HCT116 (cell line): ENCODE measurements at regions not wholly inside any gene's neighbourhood (a gene's known extent, or its start where the extent isn't known, plus 50 kb on each side); places are given as distances from the start of the nearest gene placed in this dataset.

ENCODE experiments used
- ATAC-seq: fragments of 200-7000 bp; cut with Tn5 transposase; 2 replicates; pipeline ENCODE4 v1.9.1; 2020; ENCODE audit warnings: mild to moderate bottlenecking, moderate library complexity
- BruUV-seq: library from RNA; stranded (reverse); fragments of 400-500 nt; replicated peaks from 2 replicates; lab custom pipeline; 2021; lab: Mats Ljungman, UMichigan
- CTCF ChIA-PET: fragments of 300-600 bp; sonication (Branson Sonifier 250); formaldehyde crosslinking; loops from one replicate; lab custom pipeline; 2021; ENCODE audit warnings: antibody characterized with exemption; lab: Charles Lee
- POLR2A ChIA-PET: fragments of 300-600, 350-600 bp; sonication (Branson Sonifier 250); formaldehyde crosslinking; loops from one replicate; lab custom pipeline; 2021; ENCODE audit warnings: antibody characterized with exemption; lab: Charles Lee
- RAD21 ChIA-PET, 2 experiments: fragments of 300-600 bp; sonication (Branson Sonifier 250); formaldehyde crosslinking; loops; one replicate each; lab custom pipeline; 2023; ENCODE audit warnings: low total read pairs in 2 of 2; ENCODE audit not compliant: uncharacterized antibody in 2 of 2, unreplicated experiment in 2 of 2, low non-redundant PET in 1 of 2; lab: Charles Lee
- DNase-seq: peaks from one replicate; pipeline ENCODE4 v3.0.0-alpha.2; 2010; ENCODE audit warnings: low read depth, low spot score
- H2AFZ ChIP-seq: fragments of 200-600 bp; shearing (Covaris generic), sonication (generic); 2 replicates; pipeline ENCODE4 v1.6.1; 2017; ENCODE audit warnings: low read depth, mixed run types, mixed read lengths, antibody characterized with exemption, low read length; ENCODE audit not compliant: poor library complexity, severe bottlenecking
- H3K27ac ChIP-seq: 2 replicates; pipeline ENCODE4 v1.5.1; 2012; ENCODE audit warnings: low read depth, low read length
- H3K27me3 ChIP-seq: fragments of 200-600 bp; sonication (generic); 2 replicates; pipeline ENCODE4 v1.6.1; 2016; ENCODE audit warnings: mixed run types, low read length, mixed read lengths; ENCODE audit not compliant: insufficient read depth
- H3K36me3 ChIP-seq, 2 experiments: fragments of 200-500 bp in 1 of 2; fragments of 200-600 bp in 1 of 2; sonication (Bioruptor generic) in 1 of 2; sonication (generic) in 1 of 2; 2 replicates each; pipeline versions ENCODE4 v1.5.1 to v1.6.1; 2014 to 2016; ENCODE audit warnings: low read length in 2 of 2, inconsistent platforms in 1 of 2, mixed read lengths in 1 of 2, mixed run types in 1 of 2; ENCODE audit not compliant: insufficient read depth in 2 of 2, control insufficient read depth in 1 of 2
- H3K4me1 ChIP-seq, 2 experiments: fragments of 200-600 bp in 1 of 2; sonication (generic) in 1 of 2; 2 replicates each; pipeline versions ENCODE4 v1.5.1 to v1.6.1; 2012 to 2017; ENCODE audit warnings: low read length in 2 of 2, inconsistent platforms in 1 of 2, mild to moderate bottlenecking in 1 of 2, mixed read lengths in 1 of 2, mixed run types in 1 of 2, moderate library complexity in 1 of 2; ENCODE audit not compliant: insufficient read depth in 2 of 2, control insufficient read depth in 1 of 2
- H3K4me2 ChIP-seq: fragments of 200-600 bp; sonication (generic); 2 replicates; pipeline ENCODE4 v1.6.1; 2017; ENCODE audit warnings: mixed run types, low read length, mixed read lengths
- H3K4me3 ChIP-seq, 2 experiments: fragments of 200-600 bp in 1 of 2; sonication (generic) in 1 of 2; replicated peaks in 1 of 2; 2 replicates each; pipeline ENCODE4 v1.5.1; 2011 to 2016; ENCODE audit warnings: low read length in 2 of 2, control low read depth in 1 of 2, low read depth in 1 of 2, mild to moderate bottlenecking in 1 of 2, mixed read lengths in 1 of 2, mixed run types in 1 of 2
- H3K79me2 ChIP-seq: fragments of 200-600 bp; sonication (generic); 2 replicates; pipeline ENCODE4 v1.6.1; 2017; ENCODE audit warnings: mild to moderate bottlenecking, mixed run types, low read length, moderate library complexity, mixed read lengths; ENCODE audit not compliant: insufficient read depth
- H3K9ac ChIP-seq: fragments of 200-600 bp; sonication (generic); 2 replicates; pipeline ENCODE4 v1.6.1; 2016; ENCODE audit warnings: low read length, mixed read lengths
- H3K9me2 ChIP-seq: fragments of 200-600 bp; sonication (generic), shearing (Covaris generic); 2 replicates; pipeline ENCODE4 v1.6.1; 2017; ENCODE audit warnings: mixed run types, mild to moderate bottlenecking, moderate library complexity; ENCODE audit not compliant: insufficient read depth
- H3K9me3 ChIP-seq, 2 experiments: fragments of 200-500 bp in 1 of 2; fragments of 200-600 bp in 1 of 2; sonication (Bioruptor generic) in 1 of 2; sonication (generic) in 1 of 2; 2 replicates each; pipeline ENCODE4 v1.6.1; 2014 to 2017; ENCODE audit warnings: low read length in 2 of 2, mixed read lengths in 2 of 2, inconsistent platforms in 1 of 2, low read depth in 1 of 2, mild to moderate bottlenecking in 1 of 2, mixed run types in 1 of 2, moderate library complexity in 1 of 2; ENCODE audit not compliant: control insufficient read depth in 1 of 2, insufficient read depth in 1 of 2
- H4K20me1 ChIP-seq: fragments of 200-600 bp; sonication (generic), shearing (Covaris generic); 2 replicates; pipeline ENCODE4 v1.6.1; 2017; ENCODE audit warnings: mixed run types, mild to moderate bottlenecking, moderate library complexity; ENCODE audit not compliant: insufficient read depth
- CBX3 ChIP-seq: IDR thresholded peaks from 2 replicates; pipeline ENCODE4 v1.6.1; 2012; ENCODE audit warnings: low read depth
- EGR1 ChIP-seq: IDR thresholded peaks from 2 replicates; pipeline ENCODE4 v1.6.1; 2012; ENCODE audit warnings: low read depth
- ELF1 ChIP-seq: IDR thresholded peaks from 2 replicates; pipeline ENCODE4 v1.6.1; 2012; ENCODE audit warnings: low read depth, borderline replicate concordance
- EZH2 ChIP-seq: fragments of 200-600 bp; sonication (generic); IDR thresholded peaks from 2 replicates; pipeline ENCODE4 v1.6.1; 2017; ENCODE audit warnings: antibody characterized with exemption, mixed run types
- FOSL1 ChIP-seq: IDR thresholded peaks from 2 replicates; pipeline ENCODE4 v1.6.1; 2012; ENCODE audit warnings: low read depth
- JUND ChIP-seq: IDR thresholded peaks from 2 replicates; pipeline ENCODE4 v1.6.1; 2012
- SIN3A ChIP-seq: IDR thresholded peaks from 2 replicates; pipeline ENCODE4 v1.6.1; 2012; ENCODE audit warnings: low read depth
- SP1 ChIP-seq: IDR thresholded peaks from 2 replicates; pipeline ENCODE4 v1.6.1; 2012; ENCODE audit warnings: low read depth
- SRF ChIP-seq: IDR thresholded peaks from 2 replicates; pipeline ENCODE4 v1.6.1; 2012; ENCODE audit warnings: low read depth
- ZNF274 ChIP-seq: fragments of 200-500 bp; sonication (Bioruptor generic); IDR thresholded peaks from 2 replicates; pipeline ENCODE4 v1.6.1; 2014; ENCODE audit warnings: mild to moderate bottlenecking, low read depth, low read length, inconsistent platforms
- intact Hi-C: fragments of 100-400 bp; cut with micrococcal nuclease; formaldehyde crosslinking; loops from 2 replicates; pipeline ENCODE4 v1.10.0; 2022
- TF ChIP-seq, protein P1 (sequence below): IDR thresholded peaks from 2 replicates; pipeline ENCODE4 v1.6.1; 2012
- TF ChIP-seq, protein P2 (sequence below): IDR thresholded peaks from 2 replicates; pipeline ENCODE4 v1.6.1; 2012

DNA sequence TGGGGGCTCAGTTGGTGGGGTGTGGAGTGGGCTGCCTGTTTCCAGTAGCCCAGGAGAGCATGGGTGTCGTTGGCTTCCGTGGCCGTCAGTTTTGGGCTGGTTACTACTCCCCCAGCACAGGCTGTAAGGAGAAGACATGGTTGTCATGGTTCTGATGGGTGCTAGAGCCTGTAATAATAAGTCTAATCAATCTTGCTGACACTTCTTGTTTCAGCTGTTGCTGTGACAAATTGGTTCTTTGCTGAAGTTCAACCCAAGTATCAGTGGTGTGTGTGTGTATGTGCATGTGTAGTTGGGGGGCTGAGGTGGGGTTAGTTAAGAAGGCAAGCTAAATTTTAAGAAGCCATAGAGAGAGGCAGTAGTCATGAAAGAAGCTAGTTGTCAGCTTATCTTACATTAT lies 61.3 kb upstream of the DBX1 start:
- Histone ChIP-seq H4K20me1 (no peaks in the 10 kb centered on the region), H3K4me2 (no peak overlapping the region), H3K27me3 (peaks cover 29% of the 10 kb centered on the region), H2AFZ (no peak overlapping the region), H3K27ac (no peak overlapping the region), H3K9me2 (no peaks in the 10 kb centered on the region), H3K9ac (no peak overlapping the region), H3K79me2 (no peaks in the 10 kb centered on the region), H3K4me3 (no peak overlapping the region), H3K4me1 (no peaks in the 10 kb centered on the region)
- ChIA-PET POLR2A (no interaction called here), RAD21 (no interaction called here), CTCF (no interaction called here)
- no TSS peak for BruUV-seq
- no peak for DNase-seq
- intact Hi-C loops = no loop called here
- ATAC-seq = no peak
- no peak for TF ChIP-seq SRF
- TF ChIP-seq SP1 = no peak
- TF ChIP-seq CBX3 = no peak
- TF ChIP-seq SIN3A = no peak
- TF ChIP-seq ELF1 = no peak
- TF ChIP-seq ZNF274 = no peak
- no peak for TF ChIP-seq FOSL1
- TF ChIP-seq, all 23 proteins: peak for 0
- Histone ChIP-seq H3K9me3 (no peaks in the 10 kb centered on the region), H3K36me3 (no peaks in the 10 kb centered on the region)

DNA sequence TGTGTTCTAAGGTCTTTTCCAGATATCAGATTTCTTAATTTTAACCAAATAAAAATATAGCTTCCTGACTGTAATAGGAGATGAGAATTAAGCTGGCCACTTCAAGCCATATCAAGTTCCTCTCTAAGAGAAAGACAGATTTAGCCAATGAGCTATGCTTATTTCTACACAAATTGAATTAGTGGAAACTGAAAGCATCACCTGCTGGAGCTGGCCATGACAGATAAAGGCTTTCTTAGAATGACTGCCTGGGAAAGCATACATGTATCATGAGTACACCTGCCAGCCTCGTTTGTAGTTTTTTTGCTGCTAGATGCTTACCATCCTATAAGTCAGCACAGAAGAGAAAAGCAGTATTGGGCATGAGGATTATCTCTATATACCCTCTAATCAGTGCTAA lies 53.5 kb upstream of the DBX1 start:
- RAD21 ChIA-PET = no interaction called here
- no peak overlapping the region for H3K4me2 ChIP-seq

More for the DNA sequence above, 53.5 kb upstream of the DBX1 start:
- H2AFZ ChIP-seq = no peak overlapping the region
- BruUV-seq = no TSS peak
- ATAC-seq = no peak
- intact Hi-C loops = no loop called here
- no peaks in the 10 kb centered on the region for H3K4me1 ChIP-seq
- no peaks in the 10 kb centered on the region for H3K9me2 ChIP-seq
- H4K20me1 ChIP-seq = no peaks in the 10 kb centered on the region
- H3K9ac ChIP-seq = no peak overlapping the region
- no peaks in the 10 kb centered on the region for H3K79me2 ChIP-seq
- ChIA-PET CTCF (no interaction called here), POLR2A (no interaction called here)
- TF ChIP-seq, protein P1, sequence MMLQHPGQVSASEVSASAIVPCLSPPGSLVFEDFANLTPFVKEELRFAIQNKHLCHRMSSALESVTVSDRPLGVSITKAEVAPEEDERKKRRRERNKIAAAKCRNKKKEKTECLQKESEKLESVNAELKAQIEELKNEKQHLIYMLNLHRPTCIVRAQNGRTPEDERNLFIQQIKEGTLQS = no peak
- TF ChIP-seq, protein P2, sequence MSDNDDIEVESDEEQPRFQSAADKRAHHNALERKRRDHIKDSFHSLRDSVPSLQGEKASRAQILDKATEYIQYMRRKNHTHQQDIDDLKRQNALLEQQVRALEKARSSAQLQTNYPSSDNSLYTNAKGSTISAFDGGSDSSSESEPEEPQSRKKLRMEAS = no peak
- TF ChIP-seq EGR1 (no peak), EZH2 (no peak), JUND (no peak), FOSL1 (no peak)
- no peak for DNase-seq
- no peaks in the 10 kb centered on the region for H3K9me3 ChIP-seq
- no peak overlapping the region for H3K4me3 ChIP-seq
- H3K27me3 ChIP-seq = peaks cover 39% of the 10 kb centered on the region
- H3K27ac ChIP-seq = no peak overlapping the region
- no peaks in the 10 kb centered on the region for H3K36me3 ChIP-seq
